ENCODE measurements at regions not wholly inside any gene's neighbourhood (a gene's known extent, or its start where the extent isn't known, plus 50 kb on each side); places are given as distances from the start of the nearest gene placed in this dataset.

DNA sequence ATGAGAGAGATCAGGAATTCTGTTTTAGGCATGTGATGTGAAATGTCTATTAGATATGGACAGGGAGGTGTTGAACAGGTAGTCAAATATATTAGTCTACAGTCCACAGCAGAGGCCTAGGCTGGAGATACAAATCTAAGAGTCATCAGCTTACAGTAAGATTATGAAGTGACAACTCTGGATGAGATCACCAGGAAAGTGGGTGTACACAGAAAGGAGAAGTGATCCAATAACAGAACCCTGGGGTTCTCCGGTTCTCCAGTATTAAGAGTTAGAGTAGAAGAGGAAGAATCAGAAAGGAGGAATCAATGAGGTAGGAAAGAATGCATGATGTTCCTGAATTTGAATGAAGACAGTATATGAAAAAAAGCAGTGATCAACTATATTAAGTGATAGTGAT lies 362.3 kb downstream of the FIGN start:
- Mint-ChIP-seq H3K4me1 (no peaks in the 10 kb centered on the region), H3K36me3 (ENCODE audit: low read depth) (no peaks in the 10 kb centered on the region), H3K4me3 (no peak overlapping the region), H3K9me3 (no peaks in the 10 kb centered on the region), H3K27me3 (ENCODE audit: low read depth) (no peaks in the 10 kb centered on the region), H3K27ac (ENCODE audit: unreplicated experiment) (no peak overlapping the region)
- TF ChIP-seq, protein P1, sequence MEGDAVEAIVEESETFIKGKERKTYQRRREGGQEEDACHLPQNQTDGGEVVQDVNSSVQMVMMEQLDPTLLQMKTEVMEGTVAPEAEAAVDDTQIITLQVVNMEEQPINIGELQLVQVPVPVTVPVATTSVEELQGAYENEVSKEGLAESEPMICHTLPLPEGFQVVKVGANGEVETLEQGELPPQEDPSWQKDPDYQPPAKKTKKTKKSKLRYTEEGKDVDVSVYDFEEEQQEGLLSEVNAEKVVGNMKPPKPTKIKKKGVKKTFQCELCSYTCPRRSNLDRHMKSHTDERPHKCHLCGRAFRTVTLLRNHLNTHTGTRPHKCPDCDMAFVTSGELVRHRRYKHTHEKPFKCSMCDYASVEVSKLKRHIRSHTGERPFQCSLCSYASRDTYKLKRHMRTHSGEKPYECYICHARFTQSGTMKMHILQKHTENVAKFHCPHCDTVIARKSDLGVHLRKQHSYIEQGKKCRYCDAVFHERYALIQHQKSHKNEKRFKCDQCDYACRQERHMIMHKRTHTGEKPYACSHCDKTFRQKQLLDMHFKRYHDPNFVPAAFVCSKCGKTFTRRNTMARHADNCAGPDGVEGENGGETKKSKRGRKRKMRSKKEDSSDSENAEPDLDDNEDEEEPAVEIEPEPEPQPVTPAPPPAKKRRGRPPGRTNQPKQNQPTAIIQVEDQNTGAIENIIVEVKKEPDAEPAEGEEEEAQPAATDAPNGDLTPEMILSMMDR (conservative IDR thresholded peaks at IDR 0.05) = no peak
- no peak for DNase-seq (ENCODE audit: low read depth, low spot score)

GRCh38 chr2:163370169-163370886 lies 365.5 kb downstream of the FIGN start:
- Mint-ChIP-seq H3K4me1 (no peaks in the 10 kb centered on the region), H3K36me3 (ENCODE audit: low read depth) (no peaks in the 10 kb centered on the region)

DNA sequence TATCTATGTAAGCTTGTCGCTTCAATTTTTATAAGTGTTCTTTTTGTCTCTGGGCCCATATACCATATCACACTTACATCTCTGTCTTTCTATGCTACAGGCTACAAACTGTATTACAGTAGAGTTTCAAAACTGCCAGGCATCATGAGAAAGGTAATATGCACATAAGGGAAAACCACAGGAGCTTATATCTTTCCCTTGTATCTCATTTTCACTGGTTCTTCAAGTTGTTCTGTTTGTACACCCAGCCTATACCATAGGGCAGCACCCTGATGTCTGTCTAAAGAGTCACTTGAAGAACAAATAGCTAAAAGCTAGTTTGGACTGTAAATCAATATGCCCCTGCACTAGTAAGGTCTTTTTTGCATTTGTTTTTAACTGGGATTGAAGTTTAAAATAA lies 366.7 kb downstream of the FIGN start:
- DNase-seq (ENCODE audit: low read depth, low spot score) = no peak
- H3K27me3 Mint-ChIP-seq (ENCODE audit: low read depth) = no peaks in the 10 kb centered on the region
- H3K9me3 Mint-ChIP-seq = no peaks in the 10 kb centered on the region
- TF ChIP-seq, protein P1 (conservative IDR thresholded peaks at IDR 0.05) = no peak
- H3K36me3 Mint-ChIP-seq (ENCODE audit: low read depth) = no peaks in the 10 kb centered on the region
- no peak overlapping the region for H3K27ac Mint-ChIP-seq (ENCODE audit: unreplicated experiment)
- H3K4me3 Mint-ChIP-seq = no peak overlapping the region
- H3K4me1 Mint-ChIP-seq = no peaks in the 10 kb centered on the region

More at GRCh38 chr2:163370169-163370886, 365.5 kb downstream of the FIGN start:
- Mint-ChIP-seq H3K27me3 (ENCODE audit: low read depth) (no peaks in the 10 kb centered on the region), H3K4me3 (no peak overlapping the region), H3K9me3 (no peaks in the 10 kb centered on the region), H3K27ac (ENCODE audit: unreplicated experiment) (no peak overlapping the region)
- TF ChIP-seq, protein P1 (conservative IDR thresholded peaks at IDR 0.05) = no peak
- DNase-seq (ENCODE audit: low read depth, low spot score) = no peak

DNA sequence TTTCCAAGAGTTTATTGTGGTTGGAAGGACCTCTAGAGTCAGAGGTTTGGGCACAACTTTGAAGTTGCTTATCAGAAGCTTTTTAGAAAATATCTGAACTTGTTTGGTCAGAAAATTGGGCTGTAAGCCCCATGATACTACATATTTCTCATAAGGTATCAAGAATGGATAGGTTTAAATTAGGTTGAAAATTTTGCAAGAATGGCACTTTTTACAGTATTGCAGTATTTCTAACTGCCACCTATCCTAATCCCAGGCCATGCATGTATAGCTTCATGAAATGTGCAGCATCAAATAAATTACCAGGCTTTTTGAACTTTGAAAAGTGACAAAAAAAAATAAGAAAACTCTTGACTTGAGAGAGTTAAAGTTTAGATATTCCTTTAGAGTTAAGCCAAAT lies 367.2 kb downstream of the FIGN start:
- Mint-ChIP-seq H3K9me3 (no peaks in the 10 kb centered on the region), H3K4me1 (no peaks in the 10 kb centered on the region), H3K4me3 (no peak overlapping the region), H3K27me3 (ENCODE audit: low read depth) (no peaks in the 10 kb centered on the region), H3K27ac (ENCODE audit: unreplicated experiment) (no peak overlapping the region), H3K36me3 (ENCODE audit: low read depth) (no peaks in the 10 kb centered on the region)
- no peak for DNase-seq (ENCODE audit: low read depth, low spot score)
- TF ChIP-seq, protein P1 (conservative IDR thresholded peaks at IDR 0.05) = no peak

GRCh38 chr2:163367825-163368582 lies 367.8 kb downstream of the FIGN start:
- TF ChIP-seq, protein P1 (conservative IDR thresholded peaks at IDR 0.05) = no peak
- no peak for DNase-seq (ENCODE audit: low read depth, low spot score)
- Mint-ChIP-seq H3K9me3 (peaks cover 1% of the 10 kb centered on the region), H3K27me3 (ENCODE audit: low read depth) (no peaks in the 10 kb centered on the region), H3K27ac (ENCODE audit: unreplicated experiment) (no peak overlapping the region), H3K4me3 (no peak overlapping the region), H3K4me1 (no peaks in the 10 kb centered on the region), H3K36me3 (ENCODE audit: low read depth) (no peaks in the 10 kb centered on the region)
